ENCODE measurements at regions not wholly inside any gene's neighbourhood (a gene's known extent, or its start where the extent isn't known, plus 50 kb on each side); places are given as distances from the start of the nearest gene placed in this dataset.

DNA sequence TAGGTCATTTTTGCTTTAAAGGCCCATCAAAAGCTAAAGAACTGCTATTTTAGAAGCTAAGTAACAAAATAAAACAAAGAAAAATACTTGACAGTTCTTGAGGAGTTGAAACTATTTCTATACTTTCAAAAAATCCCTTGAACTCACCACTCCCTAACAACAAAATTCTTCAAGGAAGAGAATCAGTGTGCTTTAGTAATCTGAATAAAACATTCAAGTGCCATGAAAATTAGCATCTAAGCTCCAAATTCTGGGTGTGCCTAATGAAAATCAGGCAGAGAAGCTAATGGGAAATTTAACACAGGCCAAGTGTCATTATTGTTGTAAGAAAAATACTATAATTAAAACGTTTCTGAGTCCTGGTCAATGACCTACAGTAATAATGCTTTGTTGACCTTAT, 456.3 kb downstream of the ZEB2 start:
- Mint-ChIP-seq H3K9me3 (no peaks in the 10 kb centered on the region), H3K27ac (ENCODE audit: low read depth) (no peak overlapping the region), H3K27me3 (no peaks in the 10 kb centered on the region), H3K4me1 (peaks cover 5% of the 10 kb centered on the region), H3K4me3 (no peak overlapping the region), H3K36me3 (ENCODE audit: insufficient read depth) (peaks cover 2% of the 10 kb centered on the region)
- ATAC-seq (replicated peaks; ENCODE audit: extremely low read depth, poor library complexity, severe bottlenecking) (no peak), DNase-seq (ENCODE audit: low spot score in 2 of 2) (no peak)

DNA sequence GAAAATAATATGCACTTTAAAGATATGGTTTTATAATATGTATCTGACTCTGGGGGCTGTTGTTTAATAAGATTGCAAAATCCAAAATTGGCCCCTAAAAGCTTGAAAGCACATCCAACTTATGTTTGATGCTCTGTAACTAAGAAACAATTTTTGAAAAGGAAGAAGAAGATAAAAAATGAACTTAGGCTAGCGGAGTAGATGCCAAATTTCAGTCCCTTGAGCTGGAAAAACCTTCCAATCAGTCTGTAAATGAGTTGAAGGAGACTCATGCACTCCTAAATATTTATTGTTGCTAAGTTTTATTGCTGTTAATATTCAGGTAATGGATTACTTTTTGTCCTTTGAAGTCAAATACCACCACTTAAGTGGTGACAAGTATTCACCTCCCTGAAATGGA, 465.0 kb downstream of the ZEB2 start:
- H3K27ac Mint-ChIP-seq (ENCODE audit: low read depth): no peak overlapping the region
- ATAC-seq (replicated peaks; ENCODE audit: extremely low read depth, poor library complexity, severe bottlenecking) (no peak), DNase-seq (ENCODE audit: low spot score in 2 of 2) (no peak)
- no peaks in the 10 kb centered on the region for H3K4me1 Mint-ChIP-seq
- H3K36me3 Mint-ChIP-seq (ENCODE audit: insufficient read depth): peaks cover 5% of the 10 kb centered on the region
- no peaks in the 10 kb centered on the region for H3K27me3 Mint-ChIP-seq
- no peaks in the 10 kb centered on the region for H3K9me3 Mint-ChIP-seq
- no peak overlapping the region for H3K4me3 Mint-ChIP-seq

DNA sequence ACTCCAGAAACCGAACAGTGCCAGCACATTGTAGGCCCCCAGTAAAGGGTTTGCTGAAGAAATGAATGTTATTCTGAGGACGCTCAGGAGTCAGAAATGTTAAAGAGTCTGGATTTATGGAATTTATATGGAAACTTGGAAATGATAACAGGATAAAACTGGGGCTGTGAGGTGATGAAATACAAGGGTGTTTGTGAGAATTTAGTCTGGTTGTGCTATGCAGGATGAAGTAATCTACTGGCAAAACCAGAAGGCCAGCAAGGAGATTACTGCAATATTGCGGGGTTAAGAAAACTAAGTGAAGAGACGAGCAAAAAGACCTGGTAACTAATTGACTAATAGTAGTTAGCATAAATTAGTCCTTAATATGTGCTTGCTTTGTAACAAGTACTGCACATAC, 467.8 kb downstream of the ZEB2 start:
- no peak for DNase-seq (ENCODE audit: low spot score in 2 of 2)
- no peaks in the 10 kb centered on the region for H3K9me3 Mint-ChIP-seq
- no peaks in the 10 kb centered on the region for H3K27me3 Mint-ChIP-seq
- no peak for ATAC-seq (replicated peaks; ENCODE audit: extremely low read depth, poor library complexity, severe bottlenecking)
- H3K4me1 Mint-ChIP-seq: no peaks in the 10 kb centered on the region
- H3K27ac Mint-ChIP-seq (ENCODE audit: low read depth): no peak overlapping the region
- H3K4me3 Mint-ChIP-seq: no peak overlapping the region
- peaks cover 3% of the 10 kb centered on the region for H3K36me3 Mint-ChIP-seq (ENCODE audit: insufficient read depth)

DNA sequence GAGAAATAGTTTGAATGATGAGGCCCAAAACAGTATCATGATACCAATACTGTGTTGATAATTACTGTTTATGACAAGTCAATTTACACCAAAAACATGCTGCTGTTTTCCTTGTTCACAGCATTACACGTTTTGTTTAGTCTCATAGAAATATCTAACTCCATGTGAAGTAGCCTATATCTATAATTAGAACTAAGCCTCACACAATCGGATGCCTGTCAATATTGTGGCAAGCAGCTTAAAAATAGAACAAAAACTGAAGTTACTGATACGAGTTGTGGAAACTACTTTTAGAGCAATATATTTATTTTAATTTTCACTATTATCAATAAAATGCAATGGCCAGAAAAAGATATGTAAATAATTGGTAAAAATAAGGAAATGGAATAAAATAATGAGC, 470.8 kb downstream of the ZEB2 start:
- Mint-ChIP-seq H3K4me1 (no peaks in the 10 kb centered on the region), H3K36me3 (ENCODE audit: insufficient read depth) (peaks cover 3% of the 10 kb centered on the region), H3K27me3 (no peaks in the 10 kb centered on the region), H3K4me3 (no peak overlapping the region), H3K9me3 (no peaks in the 10 kb centered on the region), H3K27ac (ENCODE audit: low read depth) (no peak overlapping the region)
- DNase-seq (ENCODE audit: low spot score in 2 of 2) (no peak), ATAC-seq (replicated peaks; ENCODE audit: extremely low read depth, poor library complexity, severe bottlenecking) (no peak)

DNA sequence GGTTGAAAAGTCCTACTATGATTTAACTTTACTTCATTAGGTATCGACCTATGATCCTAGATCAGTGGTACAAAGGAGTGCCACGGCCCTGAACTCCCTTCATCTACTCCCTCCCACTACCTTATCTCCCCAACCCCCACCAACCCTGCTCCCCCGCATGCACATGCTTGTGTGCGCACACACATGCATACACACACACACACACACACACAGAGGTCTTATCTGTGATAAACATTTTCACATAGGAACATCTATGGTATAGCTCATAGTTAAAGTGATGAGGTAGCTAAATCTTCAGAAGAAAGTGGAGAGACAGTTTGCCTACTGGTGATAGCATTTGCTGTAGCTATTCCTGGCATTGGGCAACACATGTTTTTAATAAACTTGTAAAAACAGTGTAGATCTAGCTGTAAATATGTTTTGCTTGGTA, 471.3 kb downstream of the ZEB2 start:
- H3K27ac Mint-ChIP-seq (ENCODE audit: low read depth): no peak overlapping the region
- H3K9me3 Mint-ChIP-seq: no peaks in the 10 kb centered on the region
- ATAC-seq (replicated peaks; ENCODE audit: extremely low read depth, poor library complexity, severe bottlenecking) (no peak), DNase-seq (ENCODE audit: low spot score in 2 of 2) (no peak)
- H3K4me3 Mint-ChIP-seq: no peak overlapping the region
- H3K36me3 Mint-ChIP-seq (ENCODE audit: insufficient read depth): peaks cover 3% of the 10 kb centered on the region
- H3K4me1 Mint-ChIP-seq: no peaks in the 10 kb centered on the region
- no peaks in the 10 kb centered on the region for H3K27me3 Mint-ChIP-seq

DNA sequence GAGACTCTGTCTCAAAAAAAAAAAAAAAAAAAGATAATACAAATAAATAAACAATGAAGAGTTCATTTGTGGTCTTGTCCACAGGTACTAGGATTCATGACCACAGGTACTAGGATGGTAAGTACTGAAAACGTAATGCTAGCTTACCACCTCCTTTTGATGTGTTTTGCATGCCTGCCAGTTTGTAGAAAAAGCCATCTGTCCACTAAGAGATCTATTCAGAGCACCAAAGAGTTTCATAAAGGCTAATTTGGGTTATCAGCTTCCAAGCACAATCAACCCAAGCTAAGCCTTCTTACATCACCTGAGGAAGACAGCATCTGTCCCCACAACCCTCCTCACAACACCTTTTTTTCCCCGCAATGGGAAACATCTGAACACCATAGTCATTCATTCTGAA, 477.2 kb downstream of the ZEB2 start:
- H3K4me1 Mint-ChIP-seq: no peaks in the 10 kb centered on the region
- no peak for ATAC-seq (replicated peaks; ENCODE audit: extremely low read depth, poor library complexity, severe bottlenecking)
- no peak overlapping the region for H3K27ac Mint-ChIP-seq (ENCODE audit: low read depth)
- no peak overlapping the region for H3K4me3 Mint-ChIP-seq
- DNase-seq (ENCODE audit: low spot score in 2 of 2): no peak
- no peaks in the 10 kb centered on the region for H3K9me3 Mint-ChIP-seq
- no peaks in the 10 kb centered on the region for H3K27me3 Mint-ChIP-seq
- H3K36me3 Mint-ChIP-seq (ENCODE audit: insufficient read depth): no peaks in the 10 kb centered on the region

DNA sequence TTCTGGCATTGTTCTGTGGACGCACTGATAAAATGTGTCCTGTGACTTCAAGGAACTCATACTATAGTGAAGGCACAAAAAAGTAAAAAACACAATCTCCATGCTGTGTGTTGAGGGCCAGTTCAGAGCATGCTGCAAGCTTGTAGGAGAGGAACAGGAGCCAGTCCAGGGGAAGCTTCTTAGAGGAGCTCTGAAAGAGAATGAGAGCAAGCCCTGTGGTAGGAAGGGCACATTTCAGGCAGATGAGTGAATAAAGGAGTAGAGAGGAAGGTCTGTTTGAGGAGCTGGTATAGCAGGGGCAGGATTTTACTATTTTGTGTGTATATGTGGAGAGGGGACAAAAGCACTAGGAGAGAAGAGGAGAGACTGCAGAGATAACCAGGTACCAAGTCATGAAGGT, 478.3 kb downstream of the ZEB2 start:
- no peak for DNase-seq (ENCODE audit: low spot score in 2 of 2)
- ATAC-seq (replicated peaks; ENCODE audit: extremely low read depth, poor library complexity, severe bottlenecking): no peak
- H3K36me3 Mint-ChIP-seq (ENCODE audit: insufficient read depth): no peaks in the 10 kb centered on the region
- H3K27ac Mint-ChIP-seq (ENCODE audit: low read depth): no peak overlapping the region
- H3K4me1 Mint-ChIP-seq: no peaks in the 10 kb centered on the region
- H3K4me3 Mint-ChIP-seq: no peak overlapping the region
- H3K9me3 Mint-ChIP-seq: no peaks in the 10 kb centered on the region
- no peaks in the 10 kb centered on the region for H3K27me3 Mint-ChIP-seq

DNA sequence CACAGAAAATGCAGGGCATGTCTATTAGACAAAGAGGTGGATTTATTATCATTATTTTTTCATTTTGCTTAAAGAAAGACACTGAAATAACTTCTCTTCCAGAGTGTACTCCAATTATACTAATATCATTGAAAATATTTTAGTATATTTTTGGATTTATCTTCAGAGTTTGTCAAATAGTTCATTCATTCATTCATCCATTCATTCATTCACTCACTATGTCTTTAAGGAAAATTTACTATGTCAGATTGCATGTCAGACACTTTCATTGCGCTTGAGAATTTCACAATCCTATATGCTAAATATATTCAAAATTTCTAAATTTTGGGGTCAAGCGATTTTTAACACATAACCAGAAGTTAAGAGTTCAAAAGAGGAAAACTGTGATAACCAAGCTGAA, 479.1 kb downstream of the ZEB2 start:
- Mint-ChIP-seq H3K27me3 (no peaks in the 10 kb centered on the region), H3K36me3 (ENCODE audit: insufficient read depth) (no peaks in the 10 kb centered on the region)
- ATAC-seq (replicated peaks; ENCODE audit: extremely low read depth, poor library complexity, severe bottlenecking): no peak

DNA sequence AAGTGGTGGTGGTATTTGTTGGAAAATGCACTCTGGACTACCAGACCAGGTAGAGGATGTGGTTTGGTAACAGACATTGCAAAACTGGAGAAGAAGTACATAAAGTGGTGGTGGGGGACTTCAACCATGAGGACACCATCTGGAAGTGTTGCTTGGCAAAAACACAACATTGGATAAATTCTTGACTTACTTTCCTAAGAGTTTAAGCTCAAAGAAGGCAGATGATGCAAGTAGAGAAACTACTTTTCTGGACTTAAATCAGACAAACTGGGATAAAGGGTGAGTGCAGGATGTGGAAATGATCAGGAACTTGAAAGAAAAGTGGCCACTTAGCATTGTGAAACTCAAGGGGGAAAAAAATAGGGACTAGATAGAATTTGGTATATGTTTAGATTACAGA, 487.4 kb downstream of the ZEB2 start:
- H3K9me3 Mint-ChIP-seq: no peaks in the 10 kb centered on the region
- H3K27ac Mint-ChIP-seq (ENCODE audit: low read depth): no peak overlapping the region
- peaks cover 5% of the 10 kb centered on the region for H3K4me1 Mint-ChIP-seq
- no peaks in the 10 kb centered on the region for H3K27me3 Mint-ChIP-seq
- ATAC-seq (replicated peaks; ENCODE audit: extremely low read depth, poor library complexity, severe bottlenecking) (no peak), DNase-seq (ENCODE audit: low spot score in 2 of 2) (no peak)
- peaks cover 2% of the 10 kb centered on the region for H3K36me3 Mint-ChIP-seq (ENCODE audit: insufficient read depth)
- H3K4me3 Mint-ChIP-seq: no peak overlapping the region

More for the DNA sequence above, 479.1 kb downstream of the ZEB2 start:
- Mint-ChIP-seq H3K27ac (ENCODE audit: low read depth) (no peak overlapping the region), H3K4me1 (no peaks in the 10 kb centered on the region), H3K4me3 (no peak overlapping the region), H3K9me3 (no peaks in the 10 kb centered on the region)
- no peak for DNase-seq (ENCODE audit: low spot score in 2 of 2)

DNA sequence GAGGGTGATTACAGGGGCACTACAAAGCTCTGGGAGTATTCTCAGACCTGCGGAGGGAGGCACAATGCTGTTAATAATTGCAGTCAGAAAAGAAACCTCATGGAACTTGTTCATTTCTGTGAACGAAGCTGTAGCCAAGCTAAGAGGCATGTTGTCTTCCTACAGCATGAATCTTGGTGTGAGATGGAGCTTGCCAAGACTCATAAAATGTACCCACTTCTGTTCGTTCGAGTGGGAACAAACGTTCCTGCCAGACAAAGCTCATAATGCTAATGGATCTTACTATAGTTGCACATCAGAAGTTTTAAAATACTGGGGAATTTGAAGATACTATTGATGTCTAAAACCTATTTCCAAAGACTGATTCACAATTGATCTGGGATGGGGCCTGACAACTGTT, 489.1 kb downstream of the ZEB2 start:
- H3K36me3 Mint-ChIP-seq (ENCODE audit: insufficient read depth): peaks cover 2% of the 10 kb centered on the region
- no peak for DNase-seq (ENCODE audit: low spot score in 2 of 2)
- no peaks in the 10 kb centered on the region for H3K9me3 Mint-ChIP-seq
- H3K27me3 Mint-ChIP-seq: no peaks in the 10 kb centered on the region
- ATAC-seq (replicated peaks; ENCODE audit: extremely low read depth, poor library complexity, severe bottlenecking): no peak
- H3K27ac Mint-ChIP-seq (ENCODE audit: low read depth): no peak overlapping the region
- no peak overlapping the region for H3K4me3 Mint-ChIP-seq
- peaks cover 5% of the 10 kb centered on the region for H3K4me1 Mint-ChIP-seq

DNA sequence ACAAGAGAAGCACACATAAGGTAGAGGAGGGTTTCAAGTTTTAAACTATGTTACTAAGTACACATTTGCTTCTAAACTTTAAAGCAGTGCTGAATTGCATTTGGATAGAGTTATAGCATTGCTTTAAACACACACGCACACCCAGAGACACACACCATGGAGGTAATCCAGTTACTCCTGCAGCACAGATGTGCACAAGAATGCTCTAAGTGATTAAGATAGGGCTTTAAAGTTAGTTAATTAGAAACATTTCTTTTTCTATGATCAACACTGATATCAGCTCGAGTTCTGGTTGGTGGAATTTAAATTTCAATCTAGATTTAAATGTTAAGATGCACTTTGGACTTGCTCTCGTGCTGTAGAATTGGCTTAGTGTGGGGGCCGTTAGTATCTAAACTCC, 492.3 kb downstream of the ZEB2 start:
- ATAC-seq (replicated peaks; ENCODE audit: extremely low read depth, poor library complexity, severe bottlenecking) (no peak), DNase-seq (ENCODE audit: low spot score in 2 of 2) (no peak)
- Mint-ChIP-seq H3K4me1 (peaks cover 5% of the 10 kb centered on the region), H3K27ac (ENCODE audit: low read depth) (no peak overlapping the region), H3K36me3 (ENCODE audit: insufficient read depth) (peaks cover 3% of the 10 kb centered on the region), H3K4me3 (no peak overlapping the region), H3K27me3 (no peaks in the 10 kb centered on the region), H3K9me3 (no peaks in the 10 kb centered on the region)

DNA sequence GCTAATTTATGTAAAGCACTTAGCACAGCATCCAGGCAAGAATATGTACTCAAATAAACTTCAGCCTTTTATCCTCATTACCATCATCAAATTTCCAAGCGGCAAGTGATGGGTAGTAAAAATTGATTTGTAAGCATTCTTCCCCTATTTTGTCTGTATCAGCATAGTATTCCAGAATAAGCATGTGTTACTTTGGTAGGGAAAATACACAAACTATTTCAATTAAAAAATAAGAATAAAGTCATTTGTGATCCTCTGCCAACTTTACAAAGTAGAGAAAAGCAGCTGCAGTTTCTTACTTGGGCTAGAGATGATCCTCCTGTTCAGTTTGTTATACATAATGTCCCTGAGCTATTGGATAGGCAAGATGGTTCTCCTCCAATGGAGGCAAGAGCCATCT, 493.2 kb downstream of the ZEB2 start:
- H3K4me3 Mint-ChIP-seq: no peak overlapping the region
- no peak for DNase-seq (ENCODE audit: low spot score in 2 of 2)

DNA sequence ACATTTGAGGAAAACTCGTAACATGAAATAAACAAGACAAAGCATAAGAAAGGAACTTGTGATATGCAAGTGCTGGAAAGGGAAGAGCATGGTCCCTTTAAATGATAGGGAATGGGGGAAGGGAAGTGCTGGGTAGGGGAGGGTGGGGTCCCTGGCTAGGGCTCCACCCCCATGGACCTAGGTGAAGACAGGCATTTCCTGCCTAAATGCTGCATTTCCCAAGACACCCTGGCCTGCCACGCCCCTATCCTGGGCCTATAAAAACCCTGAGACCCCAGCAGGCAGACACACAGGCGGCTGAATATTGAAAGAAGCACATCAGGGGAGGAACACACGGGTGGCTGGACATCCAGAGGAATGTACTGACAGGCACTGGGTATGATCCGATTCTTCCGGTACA, 499.9 kb downstream of the ZEB2 start:
- Mint-ChIP-seq H3K4me3 (no peak overlapping the region), H3K27me3 (no peaks in the 10 kb centered on the region), H3K4me1 (peaks cover 5% of the 10 kb centered on the region), H3K9me3 (no peaks in the 10 kb centered on the region), H3K36me3 (ENCODE audit: insufficient read depth) (peaks cover 1% of the 10 kb centered on the region), H3K27ac (ENCODE audit: low read depth) (no peak overlapping the region)
- DNase-seq (ENCODE audit: low spot score in 2 of 2) (no peak), ATAC-seq (replicated peaks; ENCODE audit: extremely low read depth, poor library complexity, severe bottlenecking) (no peak)

More for the DNA sequence above, 493.2 kb downstream of the ZEB2 start:
- H3K9me3 Mint-ChIP-seq: no peaks in the 10 kb centered on the region
- H3K27me3 Mint-ChIP-seq: no peaks in the 10 kb centered on the region
- ATAC-seq (replicated peaks; ENCODE audit: extremely low read depth, poor library complexity, severe bottlenecking): no peak
- H3K4me1 Mint-ChIP-seq: peaks cover 5% of the 10 kb centered on the region
- H3K27ac Mint-ChIP-seq (ENCODE audit: low read depth): no peak overlapping the region
- peaks cover 3% of the 10 kb centered on the region for H3K36me3 Mint-ChIP-seq (ENCODE audit: insufficient read depth)

DNA sequence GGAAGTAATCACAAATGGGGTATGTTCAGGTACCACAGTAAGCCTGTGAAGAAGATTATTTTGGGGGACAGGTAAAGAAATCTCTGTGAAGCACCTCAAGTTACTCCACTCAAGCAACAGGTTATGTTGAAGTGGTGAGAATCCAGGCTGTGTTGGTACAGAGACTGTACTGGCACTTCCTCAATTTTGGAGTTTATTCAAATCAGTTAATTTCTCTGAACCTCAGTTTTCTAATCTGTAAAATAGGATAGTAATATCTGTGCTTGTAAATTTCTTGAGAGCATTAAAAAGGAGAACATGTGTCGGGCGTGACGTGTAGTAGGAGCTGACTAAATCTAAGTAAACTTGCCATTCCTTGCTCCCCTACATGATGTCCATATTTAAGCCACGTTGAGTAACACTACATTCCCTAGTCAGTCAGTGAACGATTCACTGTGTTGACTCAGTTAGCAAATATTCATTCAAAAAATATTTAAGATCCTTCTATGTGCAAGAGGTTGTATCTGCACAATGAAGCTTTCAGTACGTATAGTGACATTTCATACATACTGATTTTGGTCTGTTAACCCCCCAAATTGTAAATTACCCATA, 504.2 kb downstream of the ZEB2 start:
- no peak for DNase-seq (ENCODE audit: low spot score in 2 of 2)
- H3K36me3 Mint-ChIP-seq (ENCODE audit: insufficient read depth): no peaks in the 10 kb centered on the region
- H3K27me3 Mint-ChIP-seq: no peaks in the 10 kb centered on the region

More for the DNA sequence above, 504.2 kb downstream of the ZEB2 start:
- no peak for ATAC-seq (replicated peaks; ENCODE audit: extremely low read depth, poor library complexity, severe bottlenecking)
- peaks cover 11% of the 10 kb centered on the region for H3K4me1 Mint-ChIP-seq
- H3K27ac Mint-ChIP-seq (ENCODE audit: low read depth): no peak overlapping the region
- H3K4me3 Mint-ChIP-seq: no peak overlapping the region
- H3K9me3 Mint-ChIP-seq: no peaks in the 10 kb centered on the region
